HEK293 (cell line): ENCODE measurements at regions not wholly inside any gene's neighbourhood (a gene's known extent, or its start where the extent isn't known, plus 50 kb on each side); places are given as distances from the start of the nearest gene placed in this dataset.

Experiments used
- CTCF ChIP-seq: fragments of 450-650 bp; formaldehyde crosslinking; IDR thresholded peaks from 2 replicates; pipeline ENCODE4 v1.5.1; 2016; ENCODE audit warnings: missing biosample characterization, missing genetic modification characterization
- ZBTB10 ChIP-seq: fragments of 450-650 bp; formaldehyde crosslinking; IDR thresholded peaks from 2 replicates; pipeline ENCODE4 v1.5.1; 2016; ENCODE audit warnings: missing biosample characterization, missing genetic modification characterization
- ZNF24 ChIP-seq: fragments of 450-650 bp; formaldehyde crosslinking; IDR thresholded peaks from 2 replicates; pipeline ENCODE4 v1.5.1; 2016; ENCODE audit warnings: missing biosample characterization, missing genetic modification characterization
- ZNF248 ChIP-seq: fragments of 450-650 bp; formaldehyde crosslinking; IDR thresholded peaks from 2 replicates; pipeline ENCODE4 v1.5.1; 2017; ENCODE audit warnings: missing biosample characterization, missing genetic modification characterization
- ZNF354C ChIP-seq: fragments of 450-650 bp; formaldehyde crosslinking; IDR thresholded peaks from 2 replicates; pipeline ENCODE4 v1.5.1; 2016; ENCODE audit warnings: missing biosample characterization, missing genetic modification characterization, low read depth, borderline replicate concordance
- ZNF561 ChIP-seq: fragments of 450-650 bp; IDR thresholded peaks from 2 replicates; pipeline ENCODE4 v1.5.1; 2018; ENCODE audit warnings: missing biosample characterization, missing genetic modification characterization, borderline replicate concordance
- ZNF600 ChIP-seq: fragments of 450-650 bp; formaldehyde crosslinking; IDR thresholded peaks from 2 replicates; pipeline ENCODE4 v1.5.1; 2016; ENCODE audit warnings: missing biosample characterization, missing genetic modification characterization
- ZNF837 ChIP-seq: fragments of 450-650 bp; formaldehyde crosslinking; IDR thresholded peaks from 2 replicates; pipeline ENCODE4 v1.5.1; 2016; ENCODE audit warnings: missing biosample characterization, missing genetic modification characterization
- TF ChIP-seq, protein P1 (sequence below): fragments of 450-650 bp; formaldehyde crosslinking; IDR thresholded peaks from 2 replicates; pipeline ENCODE4 v1.5.1; 2016; ENCODE audit warnings: missing biosample characterization, missing genetic modification characterization

DNA sequence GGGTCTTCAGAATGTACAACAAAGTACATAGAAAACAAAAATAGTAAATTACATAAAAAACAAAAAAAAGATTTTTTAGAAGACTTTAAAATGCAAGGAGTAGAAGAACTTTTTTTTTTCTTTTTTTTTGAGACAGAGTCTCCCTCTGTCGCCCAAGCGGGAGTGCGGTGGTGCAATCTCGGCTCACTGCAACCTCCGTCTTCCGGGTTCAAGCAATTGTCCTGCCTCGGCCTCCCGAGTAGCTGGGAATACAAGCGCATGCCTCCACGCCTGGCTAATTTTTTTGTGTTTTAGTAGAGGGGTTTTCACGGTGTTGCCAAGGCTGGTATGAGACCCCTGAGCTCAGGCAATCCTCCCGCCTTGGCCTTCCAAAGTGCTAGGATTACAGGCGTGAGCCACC, 104.5 kb upstream of the ZC3H15 start:
- TF ChIP-seq ZNF354C (tag by site-specific recombination) (no peak), CTCF (no peak), ZNF837 (tag by site-specific recombination) (no peak), ZNF561 (tag by site-specific recombination) (no peak), ZBTB10 (tag by site-specific recombination) (no peak), ZNF248 (tag by site-specific recombination) (no peak), ZNF24 (tag by site-specific recombination) (no peak), ZNF600 (tag by site-specific recombination) (no peak)
- TF ChIP-seq, protein P1, sequence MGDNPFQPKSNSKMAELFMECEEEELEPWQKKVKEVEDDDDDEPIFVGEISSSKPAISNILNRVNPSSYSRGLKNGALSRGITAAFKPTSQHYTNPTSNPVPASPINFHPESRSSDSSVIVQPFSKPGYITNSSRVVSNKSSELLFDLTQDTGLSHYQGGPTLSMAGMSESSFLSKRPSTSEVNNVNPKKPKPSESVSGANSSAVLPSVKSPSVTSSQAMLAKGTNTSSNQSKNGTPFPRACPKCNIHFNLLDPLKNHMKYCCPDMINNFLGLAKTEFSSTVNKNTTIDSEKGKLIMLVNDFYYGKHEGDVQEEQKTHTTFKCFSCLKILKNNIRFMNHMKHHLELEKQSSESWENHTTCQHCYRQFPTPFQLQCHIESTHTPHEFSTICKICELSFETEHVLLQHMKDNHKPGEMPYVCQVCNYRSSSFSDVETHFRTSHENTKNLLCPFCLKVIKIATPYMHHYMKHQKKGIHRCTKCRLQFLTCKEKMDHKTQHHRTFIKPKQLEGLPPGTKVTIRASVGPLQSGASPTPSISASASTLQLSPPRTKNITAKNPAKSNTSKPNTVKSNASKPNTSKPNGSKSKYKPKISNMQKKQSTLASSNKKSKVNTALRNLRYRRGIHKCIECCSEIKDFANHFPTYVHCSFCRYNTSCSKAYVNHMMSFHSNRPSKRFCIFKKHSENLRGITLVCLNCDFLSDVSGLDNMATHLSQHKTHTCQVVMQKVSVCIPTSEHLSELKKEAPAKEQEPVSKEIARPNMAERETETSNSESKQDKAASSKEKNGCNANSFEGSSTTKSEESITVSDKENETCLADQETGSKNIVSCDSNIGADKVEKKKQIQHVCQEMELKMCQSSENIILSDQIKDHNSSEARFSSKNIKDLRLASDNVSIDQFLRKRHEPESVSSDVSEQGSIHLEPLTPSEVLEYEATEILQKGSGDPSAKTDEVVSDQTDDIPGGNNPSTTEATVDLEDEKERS (tag by site-specific recombination), result no peak
